SKM-1 treated with dmso at 0.1 percent for 144 hours (cell line): ENCODE measurements at regions not wholly inside any gene's neighbourhood (a gene's known extent, or its start where the extent isn't known, plus 50 kb on each side); places are given as distances from the start of the nearest gene placed in this dataset.

Experiments
- DNase-seq: peaks from one replicate; lab custom pipeline; 2025; ENCODE audit not compliant: unreplicated experiment; lab: John Stamatoyannopoulos, UW

DNA sequence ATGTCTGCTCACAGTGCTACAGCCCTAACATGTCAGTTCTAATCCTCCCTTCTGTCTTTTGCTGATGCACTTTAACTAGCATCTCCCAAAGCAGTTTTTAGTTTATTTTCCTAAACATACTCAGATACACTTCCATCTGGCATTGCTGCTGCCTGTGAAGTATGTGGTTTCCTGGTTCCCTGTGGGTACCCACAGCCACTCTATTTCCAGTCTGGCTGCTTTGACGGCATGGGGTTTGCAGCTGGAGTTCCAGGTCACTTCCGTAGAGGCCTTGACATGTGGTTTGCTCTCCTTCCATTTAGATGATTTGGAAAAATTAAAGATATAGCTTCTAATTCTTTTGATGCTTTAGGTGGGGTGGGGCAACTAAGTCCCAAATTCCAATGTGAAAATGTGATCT lies 375.5 kb downstream of the PCDH20 start:
- DNase-seq = no peak

DNA sequence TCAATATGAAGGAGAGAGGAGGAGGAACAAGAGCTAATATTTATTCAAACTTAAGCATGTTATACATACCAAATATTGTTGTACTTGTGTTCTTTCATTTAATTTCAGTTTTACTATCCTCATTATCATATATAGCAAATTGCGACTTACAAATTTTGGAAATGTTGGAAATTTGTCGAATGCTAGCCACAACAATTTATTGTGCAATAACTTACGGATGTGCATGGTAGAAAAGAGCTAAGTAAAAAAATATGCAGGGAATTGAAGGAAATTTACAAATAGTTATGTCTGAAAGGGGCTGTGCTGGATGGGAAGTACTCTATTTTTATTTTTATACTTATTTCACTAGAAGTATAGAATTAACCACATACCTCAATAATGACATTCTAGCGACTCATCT lies 376.3 kb downstream of the PCDH20 start:
- DNase-seq = no peak

DNA sequence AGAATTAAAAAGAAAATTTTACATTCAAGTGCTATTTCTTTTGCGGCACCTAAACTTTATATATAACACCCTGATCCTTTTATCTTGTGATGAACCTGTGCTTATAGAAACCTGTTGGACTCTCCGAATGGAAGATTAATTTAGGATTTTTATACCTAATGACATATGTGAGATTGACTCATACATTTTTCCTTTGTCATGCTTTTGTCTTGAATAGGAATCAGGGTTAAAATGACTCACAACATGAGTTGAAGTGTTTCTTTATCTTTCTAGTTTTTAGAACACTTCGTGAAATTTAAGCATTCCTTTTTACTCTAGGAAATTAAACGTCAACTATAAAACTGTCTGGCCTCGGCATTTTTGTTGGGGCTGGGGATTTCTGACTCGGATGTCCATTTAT lies 378.9 kb downstream of the PCDH20 start:
- DNase-seq = no peak

DNA sequence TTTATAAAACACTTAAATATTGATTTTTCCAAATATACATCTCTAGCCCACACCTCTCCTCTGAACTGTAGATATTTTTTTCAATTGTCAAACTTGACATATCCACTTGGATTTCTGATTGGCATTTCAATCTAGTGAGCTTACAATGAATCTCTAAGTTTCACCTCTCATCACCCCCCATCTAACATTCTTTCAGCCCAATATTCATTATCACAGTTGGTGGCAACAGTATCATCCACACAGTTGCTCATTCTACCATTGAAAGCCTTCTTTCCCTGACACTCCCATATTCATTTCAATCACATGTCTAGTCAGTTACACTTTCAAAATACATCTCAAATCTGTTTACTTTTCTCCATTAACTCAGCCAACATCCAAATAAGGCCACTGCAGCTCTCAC lies 385.2 kb downstream of the PCDH20 start:
- no peak for DNase-seq

DNA sequence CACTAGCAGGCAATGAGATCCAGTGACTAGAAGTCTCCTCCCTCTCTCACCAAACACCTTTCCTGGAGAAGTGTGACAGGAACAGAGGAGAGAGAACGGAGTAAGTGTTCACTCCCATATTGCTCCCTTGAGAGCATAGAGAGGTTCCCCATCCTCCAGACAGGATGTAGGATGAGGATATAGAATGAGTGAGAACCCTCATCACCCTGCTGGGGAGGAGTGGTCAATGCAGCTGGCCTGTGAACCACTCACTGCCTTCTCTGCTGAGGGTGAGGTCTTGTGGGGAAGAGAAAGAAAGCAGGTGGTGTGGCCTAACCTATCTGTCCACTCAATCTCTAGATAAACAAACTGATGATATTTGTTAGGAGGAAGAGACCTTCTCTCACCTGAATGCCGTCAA lies 386.6 kb downstream of the PCDH20 start:
- DNase-seq = no peak

DNA sequence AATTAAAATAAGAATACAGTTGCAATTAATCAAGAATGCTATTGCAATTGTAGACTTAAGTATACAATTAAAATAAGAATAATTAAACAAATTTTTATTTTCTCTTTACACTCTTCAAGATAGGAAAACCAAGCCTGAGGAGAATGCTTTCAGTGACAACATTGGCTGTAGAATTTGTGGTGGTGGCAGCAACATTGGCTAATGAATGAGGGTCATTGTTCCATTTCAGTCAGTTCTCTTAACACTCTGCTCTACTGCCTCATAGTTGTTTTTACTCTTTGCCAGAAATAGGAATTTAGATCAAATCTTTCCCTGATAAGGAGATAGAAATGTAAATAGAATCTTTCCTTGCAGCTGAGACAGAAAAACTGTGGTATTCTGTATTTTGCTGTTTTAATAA lies 391.6 kb downstream of the PCDH20 start:
- DNase-seq = no peak

DNA sequence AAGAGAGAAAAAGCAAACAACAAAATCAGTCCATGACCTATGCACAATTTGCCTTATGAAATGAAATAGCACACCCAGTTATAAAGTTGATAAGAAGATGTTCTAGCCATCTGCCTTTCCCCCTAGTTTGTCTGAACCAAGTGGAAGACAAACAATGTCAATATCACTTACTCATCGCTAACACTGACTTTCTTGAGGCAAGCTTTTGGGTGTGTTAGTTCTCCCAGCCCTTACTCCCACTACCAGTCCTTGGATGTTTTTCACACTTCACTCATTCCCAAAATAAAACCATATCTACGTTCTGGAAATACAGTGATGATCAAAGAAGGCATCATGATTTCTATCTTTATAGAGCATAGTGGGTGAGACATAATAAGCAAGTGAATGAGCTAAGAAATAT lies 393.8 kb downstream of the PCDH20 start:
- no peak for DNase-seq

DNA sequence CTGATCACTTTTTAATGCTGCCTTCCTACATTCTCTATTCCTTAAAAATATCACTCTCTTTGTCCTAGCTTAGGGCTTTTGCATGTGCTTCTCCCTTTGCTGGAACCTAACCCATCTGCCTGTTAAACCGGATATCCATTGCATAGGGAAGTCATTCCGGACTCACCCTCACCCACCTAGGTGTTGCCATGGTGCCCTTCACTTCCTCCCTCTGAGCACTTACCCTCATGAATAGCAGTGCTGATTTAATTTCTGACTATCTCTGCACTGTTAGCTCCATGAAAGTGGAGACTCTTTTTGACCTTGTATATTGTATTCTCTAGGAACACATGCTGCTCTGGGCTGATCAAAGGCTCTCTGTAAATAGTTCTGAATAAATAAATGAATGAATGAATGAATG lies 401.9 kb downstream of the PCDH20 start:
- DNase-seq = peak; percentile 6

DNA sequence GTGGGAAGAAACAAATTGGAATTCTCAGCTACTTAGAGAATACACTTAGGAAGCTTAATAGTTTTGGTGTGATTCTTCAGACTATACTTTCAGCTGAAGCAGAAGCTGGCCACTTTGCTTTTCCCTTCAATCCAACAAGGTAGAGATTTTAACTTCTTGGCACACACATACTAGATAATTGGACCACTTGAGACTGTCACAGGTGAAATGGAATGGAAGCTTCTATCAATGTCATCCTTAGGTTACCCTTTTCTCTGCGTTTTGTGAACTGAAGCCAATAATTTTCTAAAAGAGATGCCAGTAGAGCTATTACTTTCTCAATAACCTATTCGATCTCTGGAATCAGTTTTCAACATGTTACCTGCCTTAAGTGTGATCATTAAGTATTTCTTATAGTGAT lies 405.3 kb downstream of the PCDH20 start:
- DNase-seq = no peak

DNA sequence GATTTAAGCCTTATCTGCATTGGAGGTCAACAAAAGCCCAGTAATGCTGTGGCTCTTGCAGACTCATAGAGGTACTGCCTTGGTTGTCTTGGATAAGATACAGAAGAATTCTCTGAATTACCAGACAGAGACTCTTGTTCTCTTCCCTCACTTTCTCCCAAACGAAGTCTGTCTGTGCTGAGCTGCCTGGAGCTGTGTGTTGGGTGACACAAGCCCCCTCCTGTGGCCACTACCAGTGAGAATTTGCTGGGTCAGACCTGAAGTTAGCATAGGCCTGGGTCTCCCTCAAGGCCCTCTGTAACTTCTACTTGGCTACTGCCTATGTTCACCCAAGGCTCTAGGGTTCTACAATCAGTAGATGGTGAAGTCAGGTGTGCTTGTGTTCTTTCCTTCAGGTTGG lies 413.0 kb downstream of the PCDH20 start:
- DNase-seq = no peak

DNA sequence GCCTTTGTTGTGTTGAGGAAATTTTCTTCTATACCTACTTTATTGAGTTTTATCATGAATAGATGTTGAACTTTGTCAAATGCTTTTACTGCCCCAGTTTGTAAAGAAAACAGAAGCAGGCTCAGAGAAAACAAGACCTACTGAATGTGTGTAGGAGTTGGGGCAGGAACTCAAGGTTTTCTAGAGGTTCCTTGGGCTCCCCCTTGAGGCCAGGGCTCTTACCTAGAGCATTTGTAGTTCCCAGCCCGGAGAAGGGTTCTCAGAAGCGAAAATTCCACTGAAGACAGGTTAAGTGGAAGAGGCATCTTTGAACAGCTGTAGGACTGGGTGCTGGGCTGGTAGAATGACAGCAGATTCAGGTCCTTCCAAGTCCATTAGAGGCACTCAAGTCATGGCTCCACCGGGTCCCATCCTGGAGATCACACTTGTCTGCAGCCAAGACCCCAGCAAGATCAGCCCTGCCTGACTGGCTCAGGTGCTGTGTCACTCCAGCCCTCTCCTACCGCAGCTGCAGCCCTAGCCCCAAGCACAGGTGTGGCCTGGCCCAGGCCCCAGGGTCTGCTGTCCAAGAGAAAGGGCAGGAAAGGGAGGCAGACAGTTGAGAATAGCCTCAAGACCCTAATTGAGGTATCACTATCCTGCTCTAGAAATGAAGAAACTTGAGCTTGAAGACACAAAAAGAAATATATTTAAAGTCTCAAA lies 425.5 kb downstream of the PCDH20 start:
- peak; percentile 23 for DNase-seq

DNA sequence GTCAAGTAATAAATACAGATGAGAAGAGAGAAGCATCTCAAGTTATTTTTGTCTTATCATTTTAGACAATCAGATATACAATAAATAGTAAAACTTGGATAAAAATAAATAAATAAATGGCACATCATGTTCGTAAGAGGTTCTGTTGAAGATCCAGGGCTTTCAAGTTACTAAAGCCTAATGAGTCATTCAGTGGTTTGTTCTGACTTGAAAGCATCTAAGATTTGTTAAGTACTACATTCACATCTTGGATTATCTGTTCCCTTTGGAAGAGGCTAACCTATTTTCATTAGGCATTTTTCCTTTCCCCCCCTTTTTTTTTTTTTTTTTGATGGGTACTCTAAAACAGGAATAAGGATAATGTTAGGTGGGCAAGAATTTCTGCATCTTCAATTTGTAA lies 429.3 kb downstream of the PCDH20 start:
- no peak for DNase-seq

DNA sequence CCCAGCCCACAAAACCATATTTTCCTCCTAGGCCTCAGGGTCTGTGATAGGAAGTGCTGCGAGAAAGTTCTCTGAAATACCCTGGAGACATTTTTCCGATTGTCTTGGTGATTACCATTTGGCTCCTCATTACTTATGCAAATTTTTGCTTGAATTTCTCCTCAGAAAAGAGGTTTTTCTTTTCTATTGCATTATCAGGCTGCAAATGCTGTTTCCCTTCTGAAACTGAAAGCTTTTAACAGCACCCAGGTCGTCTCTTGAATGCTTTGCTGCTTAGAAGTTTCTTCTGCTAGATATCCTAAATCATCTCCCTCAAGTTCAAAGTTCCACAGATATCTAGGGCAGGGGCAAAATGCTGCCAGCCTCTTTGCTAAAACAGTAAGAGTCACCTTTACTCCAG lies 434.2 kb downstream of the PCDH20 start:
- no peak for DNase-seq

DNA sequence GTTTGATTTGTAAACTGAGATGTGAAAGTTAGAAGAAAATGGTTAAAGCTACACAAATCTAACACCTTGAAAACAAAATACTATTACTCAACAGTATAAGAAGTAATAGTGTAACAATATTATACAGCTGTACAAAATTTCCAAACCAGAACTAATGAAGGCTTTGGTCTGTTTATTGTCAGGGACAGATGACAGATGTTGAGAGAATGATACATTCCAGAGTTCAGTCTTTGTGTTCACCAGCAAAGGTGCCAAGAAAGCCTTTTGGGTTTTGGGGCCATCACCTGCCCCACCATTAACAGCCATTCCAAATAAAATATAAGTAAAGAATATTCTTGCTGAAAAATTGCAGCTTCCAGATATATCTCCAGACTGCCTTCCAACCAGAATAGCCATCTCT lies 439.3 kb downstream of the PCDH20 start:
- no peak for DNase-seq

DNA sequence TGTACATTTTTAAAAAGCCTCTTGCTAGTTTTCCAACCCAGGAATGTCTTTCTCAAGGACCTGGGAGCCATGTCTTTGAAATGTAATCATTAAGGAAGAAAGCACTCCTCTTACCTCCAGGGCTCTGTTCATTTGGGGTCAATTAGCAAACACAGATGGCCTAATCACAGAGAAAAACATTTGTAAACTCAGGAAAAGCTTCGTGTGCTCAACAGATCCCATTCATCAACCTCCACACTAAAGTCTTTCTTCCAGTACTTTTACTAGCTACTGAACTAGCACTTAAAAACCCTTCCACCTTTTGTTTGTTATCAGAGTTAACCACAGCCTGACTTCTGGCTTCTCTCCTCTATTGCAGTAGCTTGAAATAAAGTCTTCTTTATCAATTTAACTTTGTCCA lies 441.4 kb downstream of the PCDH20 start:
- no peak for DNase-seq

DNA sequence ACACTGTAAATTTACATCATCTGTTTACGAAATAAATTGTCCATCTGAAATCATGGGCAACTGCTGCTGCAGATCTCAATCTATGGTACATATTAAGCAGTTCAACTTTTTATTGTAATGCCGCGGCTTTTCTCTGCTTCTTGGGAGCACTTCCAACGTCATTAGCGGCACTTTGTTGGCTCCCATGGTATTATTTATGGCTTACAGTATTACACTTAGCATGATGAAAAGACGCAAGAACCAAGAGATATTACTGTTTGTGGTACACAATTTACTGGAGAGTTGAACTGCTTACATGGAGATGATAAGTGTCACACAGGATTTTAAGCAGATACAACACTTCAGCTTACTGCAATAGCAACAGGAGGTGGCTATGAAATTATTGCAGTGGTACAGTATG lies 442.1 kb downstream of the PCDH20 start:
- DNase-seq = no peak

DNA sequence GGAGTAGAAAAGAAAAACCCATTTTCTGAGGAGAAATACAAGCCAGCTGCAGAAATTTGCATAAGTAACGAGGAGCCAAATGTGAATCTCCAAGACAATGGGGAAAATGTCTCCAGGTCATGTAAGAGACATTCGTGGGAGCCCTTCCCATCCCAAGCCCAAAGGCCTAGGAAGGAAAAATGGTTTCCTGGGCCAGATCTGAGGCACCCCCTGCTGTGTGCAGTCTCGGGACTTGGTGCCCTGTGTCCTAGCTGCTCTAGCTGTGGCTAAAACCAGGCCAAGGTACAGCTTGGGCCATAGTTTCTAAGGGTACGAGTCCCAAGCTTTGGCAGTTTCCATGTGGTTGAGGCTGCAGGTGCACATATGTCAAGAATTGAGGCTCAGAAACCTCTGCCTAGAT lies 444.9 kb downstream of the PCDH20 start:
- no peak for DNase-seq

DNA sequence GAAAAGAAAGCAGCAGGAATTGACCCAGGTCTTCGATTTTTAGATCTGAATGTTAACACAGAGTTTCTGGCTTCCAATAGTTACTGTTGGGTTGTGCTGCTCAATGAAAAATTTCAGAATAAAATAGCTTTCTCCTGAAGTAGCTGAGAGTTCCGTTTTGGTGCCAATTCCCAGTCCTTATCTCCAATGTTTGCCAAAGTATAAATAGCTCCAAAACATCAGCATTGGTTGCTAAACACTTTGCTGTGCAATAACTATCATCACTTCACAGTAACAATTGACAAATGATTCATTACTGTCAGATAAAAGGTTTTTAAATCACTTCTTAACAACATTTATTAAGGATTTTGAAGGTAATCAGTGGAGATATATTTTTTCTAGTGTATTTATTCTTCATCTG lies 446.0 kb downstream of the PCDH20 start:
- DNase-seq = no peak

DNA sequence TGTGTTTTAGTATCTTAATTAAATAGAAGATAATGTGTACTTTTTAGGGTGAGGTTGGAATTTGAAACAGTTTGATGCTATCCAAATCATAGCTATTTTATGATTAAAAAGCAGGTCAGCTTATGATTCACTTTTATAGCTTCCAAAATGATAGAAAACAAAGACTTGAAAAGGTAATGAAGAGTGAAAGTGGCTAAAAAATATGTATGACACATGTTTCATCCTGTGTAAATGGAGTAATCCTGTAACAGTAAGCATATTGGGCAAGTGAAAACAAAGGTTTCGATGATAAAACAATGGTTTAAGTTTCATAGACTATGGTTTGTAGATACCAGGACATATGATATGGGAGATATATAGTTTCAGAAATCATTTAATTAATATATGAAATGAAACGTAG lies 456.2 kb downstream of the PCDH20 start:
- DNase-seq = no peak

DNA sequence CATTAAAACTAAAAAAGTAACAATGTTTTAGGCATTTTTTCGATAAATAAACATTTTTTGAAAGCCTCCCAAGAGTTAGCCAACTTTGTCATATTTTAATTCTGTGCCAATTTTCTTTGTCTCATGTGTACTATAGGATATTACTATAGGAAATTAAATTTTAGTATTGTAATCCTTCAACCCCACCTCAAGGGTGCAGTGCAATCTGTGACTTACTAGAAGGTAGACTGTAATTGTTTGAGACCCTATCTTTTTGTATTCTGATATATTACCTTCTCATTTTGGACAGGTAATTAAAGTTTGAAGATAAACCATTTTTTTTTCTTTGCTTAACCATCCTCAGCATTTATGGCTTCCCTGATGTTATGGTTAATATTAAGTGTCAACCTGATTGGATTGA lies 457.8 kb downstream of the PCDH20 start:
- DNase-seq = no peak

DNA sequence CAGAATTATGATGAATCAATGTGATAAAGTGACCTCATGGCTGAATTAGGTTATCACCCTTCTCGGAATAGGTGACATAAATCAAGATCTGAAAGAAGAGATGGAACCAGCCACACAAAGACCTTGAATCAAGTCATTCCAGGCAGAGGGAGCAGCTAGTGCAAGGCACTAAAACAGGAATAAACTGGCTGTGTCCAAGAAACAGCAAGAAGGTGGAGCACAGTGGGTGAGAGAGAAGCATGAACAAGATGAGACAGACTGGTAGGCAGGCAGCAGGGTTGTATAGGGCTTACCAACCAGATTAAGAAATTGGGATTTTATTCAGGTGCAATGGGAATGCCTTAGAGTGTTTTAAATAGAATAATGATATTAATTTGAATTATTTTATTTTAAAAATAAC lies 470.3 kb downstream of the PCDH20 start:
- no peak for DNase-seq

DNA sequence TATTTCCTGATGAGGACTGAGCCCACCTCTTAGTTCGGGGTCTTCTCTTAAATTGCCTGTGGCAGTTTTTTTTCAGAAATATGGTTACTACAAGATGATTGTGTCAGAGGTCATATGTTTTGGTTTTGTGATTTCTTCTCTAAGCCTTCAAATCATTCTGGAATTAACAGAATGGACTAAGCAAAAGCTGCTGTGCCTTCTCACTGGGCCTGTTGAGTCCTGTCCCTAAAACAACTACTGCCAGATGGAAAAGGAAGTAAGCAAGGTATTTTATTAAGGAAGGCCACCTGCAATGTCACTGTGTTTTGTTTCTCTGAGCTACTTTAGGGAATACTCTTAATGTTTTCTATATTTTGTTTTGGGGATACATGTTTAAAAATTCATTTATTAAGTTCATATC lies 470.8 kb downstream of the PCDH20 start:
- DNase-seq = no peak

DNA sequence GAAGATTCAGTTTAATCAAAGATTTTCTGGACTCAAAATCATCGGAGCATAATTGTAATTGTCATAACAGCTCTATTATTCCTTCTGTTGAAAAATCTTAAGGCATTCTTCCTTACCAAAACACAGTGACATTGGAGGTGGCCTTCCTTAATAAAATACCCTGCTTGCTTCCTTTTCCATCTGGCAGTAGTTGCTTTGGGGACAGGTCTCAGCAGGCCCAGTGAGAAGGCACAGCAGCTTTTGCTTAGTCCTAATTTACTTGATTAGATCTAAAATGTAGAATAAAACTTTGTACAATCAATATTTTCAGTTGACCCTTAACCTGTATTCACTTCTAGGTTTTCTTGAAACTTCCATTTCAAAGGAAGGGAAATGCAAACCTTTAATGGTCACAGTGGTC lies 471.6 kb downstream of the PCDH20 start:
- no peak for DNase-seq

DNA sequence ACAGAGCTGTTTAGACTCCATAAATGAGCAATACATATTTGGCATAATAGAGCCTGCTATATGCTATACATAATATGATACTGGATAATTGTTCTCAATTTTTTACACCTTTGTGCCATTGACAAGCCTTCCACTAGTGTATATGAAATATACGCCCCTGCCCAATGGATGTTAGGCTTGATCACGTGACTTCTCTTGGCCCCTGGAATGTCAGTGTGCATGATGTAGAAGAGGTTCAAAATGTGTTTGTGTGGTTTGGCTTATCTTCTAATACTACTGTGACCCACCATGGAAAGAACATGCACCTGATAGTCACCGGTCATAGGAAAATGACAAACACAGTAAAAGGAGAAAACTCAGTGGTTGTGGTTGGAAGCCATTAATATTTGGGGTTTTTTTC lies 479.4 kb downstream of the PCDH20 start:
- DNase-seq = no peak
